Upper lobe of left lung (tissue), 4 donors: ENCODE measurements at regions not wholly inside any gene's neighbourhood (a gene's known extent, or its start where the extent isn't known, plus 50 kb on each side); places are given as distances from the start of the nearest gene placed in this dataset.

Source experiments
- POLR2A ChIP-seq, 4 donors: fragments of 450-650 bp; IDR thresholded peaks; one replicate each; pipeline ENCODE4 v1.5.1; 2016 to 2017; ENCODE audit warnings: antibody characterized with exemption in 4 of 4, mild to moderate bottlenecking in 2 of 4
- POLR2AphosphoS5 ChIP-seq, 2 donors: sonication (generic); formaldehyde crosslinking; IDR thresholded peaks; one replicate each; pipeline ENCODE4 v1.5.1; 2017; ENCODE audit warnings: antibody characterized with exemption in 2 of 2
- TF ChIP-seq, protein P1 (sequence below), 6 experiments: fragments of 450-650 bp in 4 of 6; fragments of 200-600 bp in 2 of 6; sonication (generic) in 2 of 6; IDR thresholded peaks; one replicate each; pipeline ENCODE4 v1.5.1; 2016 to 2019; ENCODE audit warnings: antibody characterized with exemption in 6 of 6

DNA sequence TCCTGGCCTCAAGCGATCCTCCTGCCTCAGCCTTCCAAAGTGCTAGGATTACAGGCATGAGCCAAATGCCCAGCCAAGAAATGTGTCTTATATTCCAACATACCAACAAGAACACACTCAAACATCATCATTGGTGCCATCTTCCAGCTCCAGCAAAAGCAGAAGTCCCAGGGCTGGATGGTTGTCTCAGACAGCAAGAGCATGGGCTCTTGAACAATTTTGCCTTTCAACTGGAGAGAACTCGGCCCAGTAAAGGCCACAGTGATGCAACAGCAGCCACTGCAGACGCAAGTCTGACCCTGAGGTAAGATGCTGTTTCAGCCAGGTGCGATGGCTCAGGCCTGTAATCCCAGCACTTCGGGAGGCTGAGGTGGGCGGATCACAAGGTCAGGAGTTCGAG is 52.8 kb upstream of the NFE2L3 start:
- TF ChIP-seq, protein P1, sequence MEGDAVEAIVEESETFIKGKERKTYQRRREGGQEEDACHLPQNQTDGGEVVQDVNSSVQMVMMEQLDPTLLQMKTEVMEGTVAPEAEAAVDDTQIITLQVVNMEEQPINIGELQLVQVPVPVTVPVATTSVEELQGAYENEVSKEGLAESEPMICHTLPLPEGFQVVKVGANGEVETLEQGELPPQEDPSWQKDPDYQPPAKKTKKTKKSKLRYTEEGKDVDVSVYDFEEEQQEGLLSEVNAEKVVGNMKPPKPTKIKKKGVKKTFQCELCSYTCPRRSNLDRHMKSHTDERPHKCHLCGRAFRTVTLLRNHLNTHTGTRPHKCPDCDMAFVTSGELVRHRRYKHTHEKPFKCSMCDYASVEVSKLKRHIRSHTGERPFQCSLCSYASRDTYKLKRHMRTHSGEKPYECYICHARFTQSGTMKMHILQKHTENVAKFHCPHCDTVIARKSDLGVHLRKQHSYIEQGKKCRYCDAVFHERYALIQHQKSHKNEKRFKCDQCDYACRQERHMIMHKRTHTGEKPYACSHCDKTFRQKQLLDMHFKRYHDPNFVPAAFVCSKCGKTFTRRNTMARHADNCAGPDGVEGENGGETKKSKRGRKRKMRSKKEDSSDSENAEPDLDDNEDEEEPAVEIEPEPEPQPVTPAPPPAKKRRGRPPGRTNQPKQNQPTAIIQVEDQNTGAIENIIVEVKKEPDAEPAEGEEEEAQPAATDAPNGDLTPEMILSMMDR (IDR thresholded peaks at IDR 0.05), result no peak
- no peak for TF ChIP-seq POLR2A (IDR thresholded peaks at IDR 0.05)
- no peak for TF ChIP-seq POLR2AphosphoS5 (IDR thresholded peaks at IDR 0.05)
